ENCODE measurements at regions not wholly inside any gene's neighbourhood (a gene's known extent, or its start where the extent isn't known, plus 50 kb on each side); places are given as distances from the start of the nearest gene placed in this dataset.

- no peak overlapping the region for H4K91ac ChIP-seq (ENCODE audit: low read depth, low read length, poor library complexity)
- no CpG with 5 or more reads among the region's 8 CpGs for WGBS, 2 donors (ENCODE audit: extremely low coverage in 2 of 2, insufficient read length in 2 of 2, insufficient replicate concordance in 1 of 2)
- H3K9ac ChIP-seq (ENCODE audit: low read depth, low read length, poor library complexity): no peak overlapping the region
- no peak overlapping the region for H2BK15ac ChIP-seq (ENCODE audit: low read length)
- no peak overlapping the region for H2BK12ac ChIP-seq (ENCODE audit: low read length)
- no peak overlapping the region for H3K23ac ChIP-seq (ENCODE audit: low read depth, low read length, poor library complexity)
- H3K4me2 ChIP-seq (ENCODE audit: insufficient read depth, low read length, poor library complexity, severe bottlenecking): no peak overlapping the region
- H3K9me3 ChIP-seq (replicated peaks in 1 of 2; ENCODE audit: control insufficient read depth in 2 of 2, insufficient read depth in 1 of 2, low read depth in 1 of 2, low read length in 2 of 2): no peaks in the 10 kb centered on the region
- H2BK5ac ChIP-seq (ENCODE audit: low read length): no peak overlapping the region
- H3K79me1 ChIP-seq (ENCODE audit: low read depth, low read length): no peaks in the 10 kb centered on the region
- no peak overlapping the region for H3K18ac ChIP-seq (ENCODE audit: low read length)
- H3K4ac ChIP-seq (ENCODE audit: low read length): no peak overlapping the region
- no peaks in the 10 kb centered on the region for H3K36me3 ChIP-seq (replicated peaks in 1 of 2; ENCODE audit: control insufficient read depth in 2 of 2, insufficient read depth in 2 of 2, low read length in 2 of 2)
- no peak overlapping the region for H2AK5ac ChIP-seq (ENCODE audit: low read depth, low read length)
- DNase-seq (ENCODE audit: low spot score): no peak
- H4K8ac ChIP-seq (ENCODE audit: low read depth, low read length): no peak overlapping the region
- H3K14ac ChIP-seq (ENCODE audit: low read length): no peak overlapping the region
- no peaks in the 10 kb centered on the region for H3K27me3 ChIP-seq (ENCODE audit: control insufficient read depth in 3 of 3, insufficient read depth in 3 of 3, low read depth in 1 of 3, low read length in 3 of 3)
- no peaks in the 10 kb centered on the region for H3K4me1 ChIP-seq (ENCODE audit: control insufficient read depth in 2 of 2, insufficient read depth in 1 of 2, low read depth in 1 of 2, low read length in 2 of 2)
- H3K4me3 ChIP-seq (ENCODE audit: low read length in 2 of 2): no peak overlapping the region
- no peak overlapping the region for H2AFZ ChIP-seq (ENCODE audit: low read length)
- H2BK120ac ChIP-seq (ENCODE audit: low read depth, low read length): no peak overlapping the region
- H3K27ac ChIP-seq (replicated peaks; ENCODE audit: low read length): no peak overlapping the region
Measured at GRCh38 chr13:81658598-81659370, 1317.9 kb upstream of the SPRY2 start.

- no CpG with 5 or more reads among the region's 4 CpGs for WGBS, 2 donors (ENCODE audit: extremely low coverage in 2 of 2, insufficient read length in 2 of 2, insufficient replicate concordance in 1 of 2)
- H3K4me3 ChIP-seq (ENCODE audit: low read length in 2 of 2): no peak overlapping the region
- no peak overlapping the region for H2BK5ac ChIP-seq (ENCODE audit: low read length)
- H3K4ac ChIP-seq (ENCODE audit: low read length): no peak overlapping the region
- no peaks in the 10 kb centered on the region for H3K79me1 ChIP-seq (ENCODE audit: low read depth, low read length)
- no peaks in the 10 kb centered on the region for H3K36me3 ChIP-seq (replicated peaks in 1 of 2; ENCODE audit: control insufficient read depth in 2 of 2, insufficient read depth in 2 of 2, low read length in 2 of 2)
- no peaks in the 10 kb centered on the region for H3K9me3 ChIP-seq (replicated peaks in 1 of 2; ENCODE audit: control insufficient read depth in 2 of 2, insufficient read depth in 1 of 2, low read depth in 1 of 2, low read length in 2 of 2)
- no peak overlapping the region for H2BK12ac ChIP-seq (ENCODE audit: low read length)
- H2BK15ac ChIP-seq (ENCODE audit: low read length): no peak overlapping the region
- no peaks in the 10 kb centered on the region for H3K4me1 ChIP-seq (ENCODE audit: control insufficient read depth in 2 of 2, insufficient read depth in 1 of 2, low read depth in 1 of 2, low read length in 2 of 2)
- no peak overlapping the region for H3K27ac ChIP-seq (replicated peaks; ENCODE audit: low read length)
- no peak overlapping the region for H3K9ac ChIP-seq (ENCODE audit: low read depth, low read length, poor library complexity)
- H4K8ac ChIP-seq (ENCODE audit: low read depth, low read length): no peak overlapping the region
- H4K91ac ChIP-seq (ENCODE audit: low read depth, low read length, poor library complexity): no peak overlapping the region
- no peak overlapping the region for H2AFZ ChIP-seq (ENCODE audit: low read length)
- H3K14ac ChIP-seq (ENCODE audit: low read length): no peak overlapping the region
- H2BK120ac ChIP-seq (ENCODE audit: low read depth, low read length): no peak overlapping the region
- H3K18ac ChIP-seq (ENCODE audit: low read length): no peak overlapping the region
- H3K27me3 ChIP-seq (ENCODE audit: control insufficient read depth in 3 of 3, insufficient read depth in 3 of 3, low read depth in 1 of 3, low read length in 3 of 3): no peaks in the 10 kb centered on the region
- no peak overlapping the region for H2AK5ac ChIP-seq (ENCODE audit: low read depth, low read length)
- H3K4me2 ChIP-seq (ENCODE audit: insufficient read depth, low read length, poor library complexity, severe bottlenecking): no peak overlapping the region
- H3K23ac ChIP-seq (ENCODE audit: low read depth, low read length, poor library complexity): no peak overlapping the region
- no peak for DNase-seq (ENCODE audit: low spot score)
Measured at GRCh38 chr13:81639984-81640582, 1299.2 kb upstream of the SPRY2 start.

- no peak overlapping the region for H2BK15ac ChIP-seq (ENCODE audit: low read length)
- no peak overlapping the region for H2BK12ac ChIP-seq (ENCODE audit: low read length)
- no peak overlapping the region for H3K9ac ChIP-seq (ENCODE audit: low read depth, low read length, poor library complexity)
- no peaks in the 10 kb centered on the region for H3K4me1 ChIP-seq (ENCODE audit: control insufficient read depth in 2 of 2, insufficient read depth in 1 of 2, low read depth in 1 of 2, low read length in 2 of 2)
- H3K4me3 ChIP-seq (ENCODE audit: low read length in 2 of 2): no peak overlapping the region
- no peak overlapping the region for H2BK5ac ChIP-seq (ENCODE audit: low read length)
- H3K18ac ChIP-seq (ENCODE audit: low read length): no peak overlapping the region
- no peak overlapping the region for H3K14ac ChIP-seq (ENCODE audit: low read length)
- DNase-seq (ENCODE audit: low spot score): no peak
- no peaks in the 10 kb centered on the region for H3K79me1 ChIP-seq (ENCODE audit: low read depth, low read length)
- H2AFZ ChIP-seq (ENCODE audit: low read length): no peak overlapping the region
- no peak overlapping the region for H3K4me2 ChIP-seq (ENCODE audit: insufficient read depth, low read length, poor library complexity, severe bottlenecking)
- no peak overlapping the region for H3K27ac ChIP-seq (replicated peaks; ENCODE audit: low read length)
- WGBS, 2 donors (ENCODE audit: extremely low coverage in 2 of 2, insufficient read length in 2 of 2, insufficient replicate concordance in 1 of 2): no CpG with 5 or more reads among the region's 2 CpGs
- no peak overlapping the region for H2BK120ac ChIP-seq (ENCODE audit: low read depth, low read length)
- no peak overlapping the region for H2AK5ac ChIP-seq (ENCODE audit: low read depth, low read length)
- H4K91ac ChIP-seq (ENCODE audit: low read depth, low read length, poor library complexity): no peak overlapping the region
- no peak overlapping the region for H4K8ac ChIP-seq (ENCODE audit: low read depth, low read length)
- H3K9me3 ChIP-seq (replicated peaks in 1 of 2; ENCODE audit: control insufficient read depth in 2 of 2, insufficient read depth in 1 of 2, low read depth in 1 of 2, low read length in 2 of 2): no peaks in the 10 kb centered on the region
- H3K27me3 ChIP-seq (ENCODE audit: control insufficient read depth in 3 of 3, insufficient read depth in 3 of 3, low read depth in 1 of 3, low read length in 3 of 3): no peaks in the 10 kb centered on the region
- no peaks in the 10 kb centered on the region for H3K36me3 ChIP-seq (replicated peaks in 1 of 2; ENCODE audit: control insufficient read depth in 2 of 2, insufficient read depth in 2 of 2, low read length in 2 of 2)
- no peak overlapping the region for H3K4ac ChIP-seq (ENCODE audit: low read length)
- no peak overlapping the region for H3K23ac ChIP-seq (ENCODE audit: low read depth, low read length, poor library complexity)
Measured at GRCh38 chr13:81637457-81637856, 1296.5 kb upstream of the SPRY2 start.

GRCh38 chr13:81636120-81636519 is 1295.2 kb upstream of the SPRY2 start:
- Histone ChIP-seq H2BK12ac (ENCODE audit: low read length) (no peak overlapping the region), H3K14ac (ENCODE audit: low read length) (no peak overlapping the region), H4K8ac (ENCODE audit: low read depth, low read length) (no peak overlapping the region), H3K4me3 (ENCODE audit: low read length in 2 of 2) (no peak overlapping the region), H2AFZ (ENCODE audit: low read length) (no peak overlapping the region), H3K4ac (ENCODE audit: low read length) (no peak overlapping the region), H2BK15ac (ENCODE audit: low read length) (no peak overlapping the region), H3K9ac (ENCODE audit: low read depth, low read length, poor library complexity) (no peak overlapping the region), H2BK120ac (ENCODE audit: low read depth, low read length) (no peak overlapping the region), H3K23ac (ENCODE audit: low read depth, low read length, poor library complexity) (no peak overlapping the region), H3K9me3 (replicated peaks in 1 of 2; ENCODE audit: control insufficient read depth in 2 of 2, insufficient read depth in 1 of 2, low read depth in 1 of 2, low read length in 2 of 2) (no peaks in the 10 kb centered on the region), H2AK5ac (ENCODE audit: low read depth, low read length) (no peak overlapping the region), H3K36me3 (replicated peaks in 1 of 2; ENCODE audit: control insufficient read depth in 2 of 2, insufficient read depth in 2 of 2, low read length in 2 of 2) (no peaks in the 10 kb centered on the region), H3K27ac (replicated peaks; ENCODE audit: low read length) (no peak overlapping the region), H3K4me1 (ENCODE audit: control insufficient read depth in 2 of 2, insufficient read depth in 1 of 2, low read depth in 1 of 2, low read length in 2 of 2) (no peaks in the 10 kb centered on the region), H3K27me3 (ENCODE audit: control insufficient read depth in 3 of 3, insufficient read depth in 3 of 3, low read depth in 1 of 3, low read length in 3 of 3) (no peaks in the 10 kb centered on the region), H3K4me2 (ENCODE audit: insufficient read depth, low read length, poor library complexity, severe bottlenecking) (no peak overlapping the region), H3K18ac (ENCODE audit: low read length) (no peak overlapping the region), H2BK5ac (ENCODE audit: low read length) (no peak overlapping the region), H3K79me1 (ENCODE audit: low read depth, low read length) (no peaks in the 10 kb centered on the region), H4K91ac (ENCODE audit: low read depth, low read length, poor library complexity) (no peak overlapping the region)
- no peak for DNase-seq (ENCODE audit: low spot score)

Measured in neuronal stem cell (in vitro differentiated cells).